ENCODE measurements at regions not wholly inside any gene's neighbourhood (a gene's known extent, or its start where the extent isn't known, plus 50 kb on each side); places are given as distances from the start of the nearest gene placed in this dataset.

DNA sequence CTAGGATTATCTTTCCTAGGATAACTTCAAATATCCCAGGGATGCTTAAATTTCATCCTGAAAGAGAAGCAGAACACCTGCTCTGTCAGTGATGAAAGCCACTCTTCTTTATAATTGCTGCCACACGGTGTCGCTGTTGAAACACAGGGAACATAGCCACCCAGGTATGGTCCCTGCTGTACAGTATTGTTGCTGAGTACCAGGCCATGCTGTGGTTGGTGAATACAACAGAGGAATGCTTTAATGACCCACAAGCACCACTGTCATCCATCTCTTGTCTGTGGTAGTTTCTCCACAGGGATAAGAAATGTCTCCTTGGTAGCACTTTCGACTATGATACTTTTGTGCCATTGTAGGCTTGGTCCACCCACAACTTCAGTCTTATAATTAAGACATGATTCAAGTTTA is 70.6 kb upstream of the STARD3NL start:
- Mint-ChIP-seq H3K27me3 (ENCODE audit: low read depth) (peaks cover 8% of the 10 kb centered on the region), H3K9me3 (no peaks in the 10 kb centered on the region), H3K36me3 (ENCODE audit: insufficient read depth in 2 of 2) (no peaks in the 10 kb centered on the region), H3K4me3 (no peak overlapping the region), H3K4me1 (ENCODE audit: low read depth) (no peaks in the 10 kb centered on the region), H3K27ac (no peak overlapping the region)
- peak; percentile 66 to 68 for DNase-seq
- ATAC-seq (replicated peaks in 1 of 2): peak; percentile 79 to 80

DNA sequence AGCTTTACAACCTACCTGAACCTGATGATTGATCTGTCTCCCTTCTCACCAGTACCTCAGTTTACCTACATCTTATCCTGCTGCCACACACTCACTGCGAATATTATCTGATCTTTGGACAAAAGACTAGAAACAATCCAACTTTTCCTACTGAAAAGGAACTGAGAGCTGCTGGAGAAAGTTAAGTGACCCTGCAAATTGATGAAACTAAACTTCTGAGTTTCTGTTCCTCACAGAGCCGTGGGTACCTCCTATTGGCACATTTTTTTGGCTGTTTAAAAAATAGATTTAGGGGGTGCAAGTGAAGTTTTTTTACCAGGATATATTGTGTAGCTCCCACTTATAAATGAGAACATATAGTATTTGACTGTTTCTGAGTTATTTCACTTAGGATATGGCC is 66.0 kb upstream of the STARD3NL start:
- DNase-seq: no peak
- Mint-ChIP-seq H3K27ac (no peak overlapping the region), H3K4me3 (no peak overlapping the region), H3K27me3 (ENCODE audit: low read depth) (peaks cover 28% of the 10 kb centered on the region), H3K4me1 (ENCODE audit: low read depth) (no peaks in the 10 kb centered on the region), H3K9me3 (no peaks in the 10 kb centered on the region), H3K36me3 (ENCODE audit: insufficient read depth in 2 of 2) (no peaks in the 10 kb centered on the region)
- ATAC-seq (replicated peaks in 1 of 2): no peak

DNA sequence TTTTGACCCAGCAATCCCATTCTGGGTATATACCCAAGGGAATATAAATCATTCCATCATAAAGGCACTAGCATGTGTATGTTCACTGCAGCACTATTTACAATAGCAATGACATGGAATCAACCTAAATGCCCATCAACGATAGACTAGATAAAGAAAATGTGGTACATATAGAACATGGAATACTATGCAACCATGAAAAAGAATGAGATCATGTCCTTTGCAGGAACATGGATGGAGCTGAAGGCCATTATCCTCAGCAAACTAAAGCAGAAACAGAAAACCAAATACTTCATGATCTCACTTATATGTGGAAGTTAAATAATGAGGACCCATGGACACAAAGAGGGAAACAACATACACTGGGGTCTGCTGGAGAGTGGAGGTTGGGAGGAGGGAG is 58.0 kb upstream of the STARD3NL start:
- no peak overlapping the region for H3K4me3 Mint-ChIP-seq
- H3K36me3 Mint-ChIP-seq (ENCODE audit: insufficient read depth in 2 of 2): peaks cover 0 to 1% of the 10 kb centered on the region in 2 donors
- H3K27me3 Mint-ChIP-seq (ENCODE audit: low read depth): peaks cover 44% of the 10 kb centered on the region
- no peak overlapping the region for H3K27ac Mint-ChIP-seq
- no peak for ATAC-seq (replicated peaks in 1 of 2)
- no peak for DNase-seq
- peaks cover 0 to 2% of the 10 kb centered on the region in 2 donors for H3K9me3 Mint-ChIP-seq
- no peaks in the 10 kb centered on the region for H3K4me1 Mint-ChIP-seq (ENCODE audit: low read depth)

DNA sequence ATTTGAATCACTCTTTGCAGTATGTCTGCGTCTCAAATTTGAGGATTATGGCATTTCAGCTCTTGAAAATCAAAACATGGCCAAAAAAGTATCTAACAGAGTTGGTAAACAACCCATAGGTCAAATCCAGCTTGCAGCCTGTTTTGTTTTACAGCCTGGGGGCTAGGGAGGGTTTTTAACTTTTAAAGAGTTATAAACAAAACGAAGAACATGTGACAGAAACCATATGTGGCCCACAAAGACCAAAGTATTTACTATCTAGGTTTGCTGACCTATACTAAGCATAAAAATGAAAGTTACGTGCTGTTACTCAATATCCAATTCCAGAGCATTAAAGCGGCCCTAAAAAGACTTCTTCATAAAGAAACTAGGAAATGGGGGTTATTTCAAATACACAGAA is 55.5 kb upstream of the STARD3NL start:
- Mint-ChIP-seq H3K36me3 (ENCODE audit: insufficient read depth in 2 of 2) (peaks cover 0 to 1% of the 10 kb centered on the region in 2 donors), H3K4me1 (ENCODE audit: low read depth) (no peaks in the 10 kb centered on the region), H3K4me3 (no peak overlapping the region), H3K9me3 (peaks cover 0 to 2% of the 10 kb centered on the region in 2 donors), H3K27me3 (ENCODE audit: low read depth) (peaks cover 24% of the 10 kb centered on the region), H3K27ac (no peak overlapping the region)
- ATAC-seq (replicated peaks in 1 of 2) (no peak), DNase-seq (no peak)

DNA sequence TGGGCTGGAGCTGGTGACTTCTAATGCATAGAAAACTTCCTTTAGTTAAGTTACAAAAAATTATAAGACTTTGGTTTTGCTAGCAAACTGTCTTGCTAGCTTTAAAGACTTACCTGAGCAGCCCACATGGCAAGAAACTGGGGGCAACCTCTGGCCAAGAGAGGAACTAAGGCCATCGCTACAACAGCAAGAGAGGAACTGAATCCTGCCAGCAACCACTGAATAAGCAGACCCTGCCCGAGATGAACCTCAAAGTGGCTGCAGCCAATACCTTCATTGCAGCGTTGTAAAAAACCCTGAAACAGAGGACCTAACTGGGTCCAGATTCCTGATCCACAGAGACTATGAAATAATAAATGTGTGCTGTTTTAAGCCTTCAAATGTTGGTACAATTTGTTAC is 54.6 kb upstream of the STARD3NL start:
- peaks cover 0 to 1% of the 10 kb centered on the region in 2 donors for H3K36me3 Mint-ChIP-seq (ENCODE audit: insufficient read depth in 2 of 2)
- peaks cover 0 to 2% of the 10 kb centered on the region in 2 donors for H3K9me3 Mint-ChIP-seq
- DNase-seq: no peak

DNA sequence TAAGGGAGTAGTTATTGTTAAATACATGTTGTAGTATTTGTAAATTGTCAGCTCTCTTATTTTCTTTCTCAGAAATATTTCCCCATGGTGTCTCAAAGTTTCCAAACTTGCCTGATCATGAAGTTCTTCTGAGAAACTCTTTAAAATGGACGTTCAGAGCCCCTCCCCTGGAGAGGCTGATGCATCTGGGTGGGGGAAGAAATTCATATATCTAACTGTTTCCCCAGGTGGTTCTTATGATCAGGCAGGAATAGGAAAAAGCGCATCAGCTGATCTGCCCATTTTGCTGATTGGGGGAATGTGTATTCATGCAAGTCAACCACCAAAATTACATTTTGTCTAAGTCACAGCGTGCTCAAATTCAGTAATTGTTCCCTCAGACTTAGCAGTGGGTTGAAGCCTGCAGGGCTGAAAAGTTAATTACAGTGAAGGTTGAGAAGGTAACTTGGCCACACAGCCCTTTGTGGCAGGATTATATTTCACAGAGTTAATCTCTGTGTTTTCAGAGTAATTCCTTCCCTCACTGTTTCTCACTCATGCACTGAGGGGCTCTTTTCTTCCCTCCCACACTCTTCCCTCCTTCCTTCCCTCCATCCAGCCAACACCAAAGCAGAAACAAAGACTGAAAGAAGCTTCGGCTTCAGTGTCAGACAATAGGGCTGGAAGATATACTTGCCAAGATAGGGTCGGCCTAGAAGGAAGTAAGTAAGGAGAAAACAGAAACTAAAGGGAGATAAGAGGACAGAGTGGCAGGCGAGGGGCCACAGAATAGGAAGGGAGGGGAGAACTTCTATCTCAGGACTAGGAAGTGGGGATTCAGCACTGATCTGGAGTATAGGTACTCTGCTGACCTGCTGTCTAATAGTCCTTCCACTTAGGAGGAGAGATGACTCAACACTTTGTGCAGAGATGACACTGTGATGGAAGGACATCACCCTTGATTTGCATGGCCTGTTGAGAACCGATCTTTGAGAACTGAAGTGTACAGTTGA is 50.5 kb upstream of the STARD3NL start:
- Mint-ChIP-seq H3K27ac (no peak overlapping the region), H3K4me3 (no peak overlapping the region), H3K36me3 (ENCODE audit: insufficient read depth in 2 of 2) (peaks cover 0 to 1% of the 10 kb centered on the region in 2 donors), H3K4me1 (ENCODE audit: low read depth) (no peaks in the 10 kb centered on the region), H3K9me3 (no peaks in the 10 kb centered on the region), H3K27me3 (ENCODE audit: low read depth) (no peaks in the 10 kb centered on the region)
- DNase-seq (no peak), ATAC-seq (replicated peaks in 1 of 2) (peak in 1 of 2 donors; percentile 26)

More for the DNA sequence above, 54.6 kb upstream of the STARD3NL start:
- H3K4me3 Mint-ChIP-seq: no peak overlapping the region
- no peak for ATAC-seq (replicated peaks in 1 of 2)
- H3K27ac Mint-ChIP-seq: no peak overlapping the region
- no peaks in the 10 kb centered on the region for H3K4me1 Mint-ChIP-seq (ENCODE audit: low read depth)
- peaks cover 16% of the 10 kb centered on the region for H3K27me3 Mint-ChIP-seq (ENCODE audit: low read depth)
